ENCODE measurements at regions not wholly inside any gene's neighbourhood (a gene's known extent, or its start where the extent isn't known, plus 50 kb on each side); places are given as distances from the start of the nearest gene placed in this dataset.

DNA sequence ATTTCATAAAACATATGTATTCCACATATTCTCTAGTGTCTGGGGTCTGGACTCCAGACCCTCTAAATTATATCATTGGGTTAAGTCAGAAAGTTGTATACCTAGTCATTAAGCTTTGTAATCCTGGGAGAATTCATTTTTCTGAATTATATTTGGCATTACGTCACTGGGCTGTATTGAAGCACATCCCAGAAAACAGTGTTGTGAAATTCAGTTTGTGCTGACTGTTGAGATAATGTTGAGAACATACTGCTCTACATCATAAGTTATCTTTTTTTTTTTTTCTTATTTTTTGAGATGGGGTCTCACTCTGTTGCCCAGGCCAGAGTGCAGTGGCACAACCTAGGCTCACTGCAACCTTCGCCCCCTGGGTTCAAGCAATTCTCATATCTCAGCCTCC is 153.1 kb upstream of the STT3B start:
- no CpG with 5 or more reads among the region's 2 CpGs for WGBS (ENCODE audit: extremely low coverage, insufficient coverage, low lambda C conversion rate)
- Histone ChIP-seq H3K4ac (ENCODE audit: low read depth, low read length) (no peak overlapping the region), H2AK5ac (ENCODE audit: low read length) (no peak overlapping the region), H3K36me3 (ENCODE audit: control insufficient read depth, insufficient read depth, low read length) (no peaks in the 10 kb centered on the region), H3K18ac (ENCODE audit: low read length) (no peak overlapping the region), H3K56ac (ENCODE audit: low read length) (no peak overlapping the region), H2BK5ac (ENCODE audit: low read length) (no peak overlapping the region), H2BK15ac (replicated peaks; ENCODE audit: low read depth) (no peak overlapping the region), H3K4me3 (ENCODE audit: low read length) (no peak overlapping the region), H4K8ac (ENCODE audit: low read depth, low read length) (no peak overlapping the region), H3K4me1 (ENCODE audit: control insufficient read depth, low read depth, low read length) (no peaks in the 10 kb centered on the region), H3K4me2 (ENCODE audit: low read length) (no peak overlapping the region), H4K5ac (ENCODE audit: low read length) (no peak overlapping the region), H3K9ac (ENCODE audit: low read length) (no peak overlapping the region), H2BK120ac (ENCODE audit: low read depth, low read length) (no peak overlapping the region), H3K79me2 (ENCODE audit: control insufficient read depth, insufficient read depth, low read length) (no peaks in the 10 kb centered on the region), H3K27ac (ENCODE audit: low read depth, low read length) (no peak overlapping the region), H3K23ac (ENCODE audit: low read length) (no peak overlapping the region), H3K27me3 (ENCODE audit: insufficient read depth, low read length, poor library complexity) (no peaks in the 10 kb centered on the region), H3K79me1 (ENCODE audit: low read length) (no peaks in the 10 kb centered on the region)
- no peak for DNase-seq

DNA sequence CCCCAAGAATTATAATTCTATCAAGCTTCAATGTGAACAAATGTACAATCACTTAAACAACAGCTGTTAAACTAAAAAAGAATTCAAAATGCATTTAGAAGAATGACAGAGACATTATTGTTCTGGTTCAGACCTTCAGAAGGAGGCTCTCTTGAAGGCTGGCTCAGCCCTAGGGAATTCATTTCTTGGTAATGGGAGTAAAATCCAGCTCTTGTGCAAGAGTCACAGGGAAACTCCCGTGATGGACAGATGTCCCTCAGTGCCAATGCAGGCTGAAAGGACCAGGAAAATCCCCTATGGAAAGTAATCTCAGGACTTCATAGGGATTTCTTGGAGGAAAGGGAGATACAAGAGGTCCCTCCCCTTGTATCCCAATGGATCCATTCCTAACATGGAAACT is 149.9 kb upstream of the STT3B start:
- no peak overlapping the region for H3K23ac ChIP-seq (ENCODE audit: low read length)
- H2BK5ac ChIP-seq (ENCODE audit: low read length) = no peak overlapping the region
- no peaks in the 10 kb centered on the region for H3K36me3 ChIP-seq (ENCODE audit: control insufficient read depth, insufficient read depth, low read length)
- no peak overlapping the region for H3K9ac ChIP-seq (ENCODE audit: low read length)
- H3K27me3 ChIP-seq (ENCODE audit: insufficient read depth, low read length, poor library complexity) = no peaks in the 10 kb centered on the region
- no peak overlapping the region for H3K4ac ChIP-seq (ENCODE audit: low read depth, low read length)
- no peaks in the 10 kb centered on the region for H3K4me1 ChIP-seq (ENCODE audit: control insufficient read depth, low read depth, low read length)
- H3K56ac ChIP-seq (ENCODE audit: low read length) = no peak overlapping the region
- H3K4me3 ChIP-seq (ENCODE audit: low read length) = no peak overlapping the region
- H3K79me2 ChIP-seq (ENCODE audit: control insufficient read depth, insufficient read depth, low read length) = no peaks in the 10 kb centered on the region
- no peak overlapping the region for H2AK5ac ChIP-seq (ENCODE audit: low read length)
- no peak overlapping the region for H3K4me2 ChIP-seq (ENCODE audit: low read length)
- H4K5ac ChIP-seq (ENCODE audit: low read length) = no peak overlapping the region
- no peak for DNase-seq
- no peak overlapping the region for H3K18ac ChIP-seq (ENCODE audit: low read length)
- H3K27ac ChIP-seq (ENCODE audit: low read depth, low read length) = no peak overlapping the region
- WGBS (ENCODE audit: extremely low coverage, insufficient coverage, low lambda C conversion rate) = no CpG with 5 or more reads among the region's 1 CpG
- H2BK15ac ChIP-seq (replicated peaks; ENCODE audit: low read depth) = no peak overlapping the region
- no peaks in the 10 kb centered on the region for H3K79me1 ChIP-seq (ENCODE audit: low read length)
- no peak overlapping the region for H2BK120ac ChIP-seq (ENCODE audit: low read depth, low read length)
- no peak overlapping the region for H4K8ac ChIP-seq (ENCODE audit: low read depth, low read length)

DNA sequence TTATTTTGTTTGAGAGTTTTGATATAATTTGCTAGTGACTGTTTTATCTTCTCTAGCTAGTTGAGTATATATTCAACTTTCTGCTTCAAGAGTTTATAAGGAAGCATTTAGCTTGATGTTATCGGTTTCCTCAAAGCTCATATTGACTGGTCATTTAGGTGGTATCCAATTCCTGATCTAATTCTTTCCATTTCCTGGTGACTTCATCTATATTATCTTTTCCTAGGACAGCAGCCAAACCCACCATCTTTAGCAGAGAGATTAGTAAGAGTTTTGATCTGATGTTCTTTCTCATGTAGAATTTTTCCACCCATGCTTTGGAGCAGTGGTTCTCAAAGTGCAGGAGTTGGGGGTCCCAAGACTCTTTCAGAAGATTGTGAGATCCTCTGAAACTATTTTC is 148.6 kb upstream of the STT3B start:
- Histone ChIP-seq H3K4me3 (ENCODE audit: low read length) (no peak overlapping the region), H3K4me1 (ENCODE audit: control insufficient read depth, low read depth, low read length) (no peaks in the 10 kb centered on the region), H2BK15ac (replicated peaks; ENCODE audit: low read depth) (no peak overlapping the region), H3K9ac (ENCODE audit: low read length) (no peak overlapping the region), H2AK5ac (ENCODE audit: low read length) (no peak overlapping the region), H3K18ac (ENCODE audit: low read length) (no peak overlapping the region), H3K4me2 (ENCODE audit: low read length) (no peak overlapping the region), H2BK120ac (ENCODE audit: low read depth, low read length) (no peak overlapping the region), H2BK5ac (ENCODE audit: low read length) (no peak overlapping the region), H4K8ac (ENCODE audit: low read depth, low read length) (no peak overlapping the region), H3K27ac (ENCODE audit: low read depth, low read length) (no peak overlapping the region), H3K4ac (ENCODE audit: low read depth, low read length) (no peak overlapping the region), H3K79me1 (ENCODE audit: low read length) (no peaks in the 10 kb centered on the region), H3K56ac (ENCODE audit: low read length) (no peak overlapping the region), H3K79me2 (ENCODE audit: control insufficient read depth, insufficient read depth, low read length) (no peaks in the 10 kb centered on the region), H3K23ac (ENCODE audit: low read length) (no peak overlapping the region), H4K5ac (ENCODE audit: low read length) (no peak overlapping the region), H3K36me3 (ENCODE audit: control insufficient read depth, insufficient read depth, low read length) (no peaks in the 10 kb centered on the region), H3K27me3 (ENCODE audit: insufficient read depth, low read length, poor library complexity) (no peaks in the 10 kb centered on the region)
- WGBS (ENCODE audit: extremely low coverage, insufficient coverage, low lambda C conversion rate) = no CpG with 5 or more reads among the region's 1 CpG
- DNase-seq = no peak

DNA sequence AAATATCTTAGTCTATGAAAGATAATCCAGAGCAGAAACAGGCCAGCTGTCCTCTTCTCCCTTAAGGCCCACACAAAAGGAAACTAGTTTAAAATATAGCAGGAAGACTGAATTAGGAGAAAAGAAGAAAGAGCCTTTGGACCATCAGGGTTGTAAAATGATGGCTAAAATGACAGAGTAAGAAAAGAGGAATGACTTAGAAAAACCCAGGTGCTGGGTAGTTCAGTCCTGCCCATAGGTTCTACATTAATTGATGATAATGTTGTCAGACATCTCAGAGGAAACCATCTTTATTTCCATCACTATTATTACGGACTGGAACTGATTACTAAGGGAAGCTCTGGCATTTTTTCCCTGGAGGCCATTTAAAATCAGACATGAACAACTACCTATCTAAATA is 142.8 kb upstream of the STT3B start:
- no peaks in the 10 kb centered on the region for H3K79me2 ChIP-seq (ENCODE audit: control insufficient read depth, insufficient read depth, low read length)
- peaks cover 6% of the 10 kb centered on the region for H3K4me1 ChIP-seq (ENCODE audit: control insufficient read depth, low read depth, low read length)
- H2BK120ac ChIP-seq (ENCODE audit: low read depth, low read length) = no peak overlapping the region
- H4K5ac ChIP-seq (ENCODE audit: low read length) = no peak overlapping the region
- no peak overlapping the region for H3K56ac ChIP-seq (ENCODE audit: low read length)
- H3K9ac ChIP-seq (ENCODE audit: low read length) = no peak overlapping the region
- H3K4me3 ChIP-seq (ENCODE audit: low read length) = no peak overlapping the region
- H3K27ac ChIP-seq (ENCODE audit: low read depth, low read length) = no peak overlapping the region
- no peak overlapping the region for H2BK15ac ChIP-seq (replicated peaks; ENCODE audit: low read depth)
- H2BK5ac ChIP-seq (ENCODE audit: low read length) = no peak overlapping the region
- no peak overlapping the region for H3K23ac ChIP-seq (ENCODE audit: low read length)
- no peak overlapping the region for H4K8ac ChIP-seq (ENCODE audit: low read depth, low read length)
- no peak overlapping the region for H2AK5ac ChIP-seq (ENCODE audit: low read length)
- H3K18ac ChIP-seq (ENCODE audit: low read length) = no peak overlapping the region
- H3K4me2 ChIP-seq (ENCODE audit: low read length) = no peak overlapping the region
- H3K36me3 ChIP-seq (ENCODE audit: control insufficient read depth, insufficient read depth, low read length) = no peaks in the 10 kb centered on the region
- no peaks in the 10 kb centered on the region for H3K79me1 ChIP-seq (ENCODE audit: low read length)
- H3K4ac ChIP-seq (ENCODE audit: low read depth, low read length) = no peak overlapping the region
- no peaks in the 10 kb centered on the region for H3K27me3 ChIP-seq (ENCODE audit: insufficient read depth, low read length, poor library complexity)
- DNase-seq = no peak
- WGBS (ENCODE audit: extremely low coverage, insufficient coverage, low lambda C conversion rate) = no CpG with 5 or more reads among the region's 1 CpG

DNA sequence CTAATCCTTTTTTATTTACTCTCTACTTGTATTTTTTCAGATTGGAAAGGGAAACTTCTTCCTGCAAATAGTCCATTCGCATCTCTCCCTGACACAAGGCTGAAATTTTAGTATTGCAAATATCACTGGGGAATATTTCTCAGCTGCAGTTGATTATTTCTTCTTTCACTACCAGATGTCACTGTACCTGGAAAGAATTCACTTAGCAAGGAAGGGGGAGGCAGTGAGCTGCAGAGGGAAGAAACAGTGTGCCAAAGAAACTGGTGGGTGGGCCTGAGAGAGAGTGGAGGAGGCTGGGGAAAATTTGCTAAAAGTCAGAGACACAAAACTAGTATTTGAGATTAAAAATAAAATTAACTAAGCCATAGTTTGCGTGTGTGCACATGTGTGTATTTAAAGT is 142.3 kb upstream of the STT3B start:
- Histone ChIP-seq H3K27ac (ENCODE audit: low read depth, low read length) (no peak overlapping the region), H3K27me3 (ENCODE audit: insufficient read depth, low read length, poor library complexity) (no peaks in the 10 kb centered on the region), H2BK120ac (ENCODE audit: low read depth, low read length) (no peak overlapping the region), H3K9ac (ENCODE audit: low read length) (no peak overlapping the region), H4K8ac (ENCODE audit: low read depth, low read length) (no peak overlapping the region), H3K4me2 (ENCODE audit: low read length) (no peak overlapping the region), H3K4me1 (ENCODE audit: control insufficient read depth, low read depth, low read length) (peaks cover 6% of the 10 kb centered on the region), H2BK5ac (ENCODE audit: low read length) (no peak overlapping the region), H3K4me3 (ENCODE audit: low read length) (no peak overlapping the region), H3K79me2 (ENCODE audit: control insufficient read depth, insufficient read depth, low read length) (no peaks in the 10 kb centered on the region), H4K5ac (ENCODE audit: low read length) (no peak overlapping the region), H2AK5ac (ENCODE audit: low read length) (no peak overlapping the region), H3K4ac (ENCODE audit: low read depth, low read length) (no peak overlapping the region), H3K79me1 (ENCODE audit: low read length) (no peaks in the 10 kb centered on the region), H3K36me3 (ENCODE audit: control insufficient read depth, insufficient read depth, low read length) (no peaks in the 10 kb centered on the region), H3K56ac (ENCODE audit: low read length) (no peak overlapping the region), H3K18ac (ENCODE audit: low read length) (no peak overlapping the region), H3K23ac (ENCODE audit: low read length) (no peak overlapping the region), H2BK15ac (replicated peaks; ENCODE audit: low read depth) (no peak overlapping the region)
- no peak for DNase-seq
- WGBS (ENCODE audit: extremely low coverage, insufficient coverage, low lambda C conversion rate) = no CpG with 5 or more reads among the region's 2 CpGs

DNA sequence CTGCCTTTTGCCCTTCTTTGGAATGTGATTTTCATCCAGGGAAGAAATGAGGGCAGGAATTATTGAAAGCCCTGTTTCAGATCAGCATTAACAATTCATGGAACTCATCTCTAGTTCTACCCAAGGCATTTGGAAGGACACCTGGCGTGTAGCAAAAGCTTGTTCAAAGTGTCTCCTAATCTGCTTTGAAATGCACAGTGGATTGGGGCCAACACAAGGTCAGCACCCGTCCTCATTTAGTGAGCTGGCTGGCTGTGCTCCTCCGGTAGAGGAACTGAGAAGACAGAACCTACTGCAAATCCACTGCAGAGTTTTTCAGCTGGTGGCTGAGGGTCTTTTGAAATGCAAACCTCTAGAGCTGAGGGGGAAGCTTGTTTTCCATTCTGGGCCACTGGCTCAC is 141.6 kb upstream of the STT3B start:
- no CpG with 5 or more reads among the region's 3 CpGs for WGBS (ENCODE audit: extremely low coverage, insufficient coverage, low lambda C conversion rate)
- Histone ChIP-seq H3K4me2 (ENCODE audit: low read length) (no peak overlapping the region), H3K36me3 (ENCODE audit: control insufficient read depth, insufficient read depth, low read length) (no peaks in the 10 kb centered on the region), H3K9ac (ENCODE audit: low read length) (no peak overlapping the region), H3K27ac (ENCODE audit: low read depth, low read length) (no peak overlapping the region), H4K8ac (ENCODE audit: low read depth, low read length) (no peak overlapping the region), H4K5ac (ENCODE audit: low read length) (no peak overlapping the region), H2BK120ac (ENCODE audit: low read depth, low read length) (no peak overlapping the region), H2BK15ac (replicated peaks; ENCODE audit: low read depth) (no peak overlapping the region), H3K27me3 (ENCODE audit: insufficient read depth, low read length, poor library complexity) (no peaks in the 10 kb centered on the region), H3K4ac (ENCODE audit: low read depth, low read length) (no peak overlapping the region), H3K23ac (ENCODE audit: low read length) (no peak overlapping the region), H3K79me1 (ENCODE audit: low read length) (no peaks in the 10 kb centered on the region), H2BK5ac (ENCODE audit: low read length) (no peak overlapping the region), H2AK5ac (ENCODE audit: low read length) (no peak overlapping the region), H3K4me3 (ENCODE audit: low read length) (no peak overlapping the region), H3K4me1 (ENCODE audit: control insufficient read depth, low read depth, low read length) (peaks cover 6% of the 10 kb centered on the region), H3K79me2 (ENCODE audit: control insufficient read depth, insufficient read depth, low read length) (no peaks in the 10 kb centered on the region), H3K18ac (ENCODE audit: low read length) (no peak overlapping the region), H3K56ac (ENCODE audit: low read length) (no peak overlapping the region)
- DNase-seq = peak; percentile 25
